NCI-H69 (cell line): ENCODE measurements at regions not wholly inside any gene's neighbourhood (a gene's known extent, or its start where the extent isn't known, plus 50 kb on each side); places are given as distances from the start of the nearest gene placed in this dataset.
"Not testable (repeated sequence)": the region's sequence is repeated elsewhere in the genome, so short reads cannot be mapped to it uniquely, and the experiment has no call there.

ENCODE experiments used
- DNase-seq: peaks from one replicate; lab custom pipeline; 2025; lab: John Stamatoyannopoulos, UW

DNA sequence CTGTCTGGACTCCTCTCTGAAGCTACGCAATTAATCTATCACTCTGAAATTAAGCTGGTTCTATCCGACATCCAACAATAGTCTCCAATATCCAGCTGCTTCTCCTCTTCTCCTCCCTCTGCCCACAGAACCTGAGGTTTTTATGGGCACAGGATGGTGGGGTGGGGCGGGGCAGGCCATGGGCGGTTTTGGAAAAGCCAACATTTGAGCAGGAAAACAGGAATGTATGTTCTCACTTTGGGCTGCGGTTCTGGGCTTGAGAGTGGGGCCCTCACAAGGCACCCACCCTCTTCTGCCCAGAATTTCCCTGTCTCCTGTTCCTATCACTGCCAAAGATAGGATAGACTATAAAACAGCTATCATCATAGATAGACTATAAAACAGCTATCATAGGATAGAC, 1144.2 kb downstream of the EPHA7 start:
- no peak for DNase-seq

DNA sequence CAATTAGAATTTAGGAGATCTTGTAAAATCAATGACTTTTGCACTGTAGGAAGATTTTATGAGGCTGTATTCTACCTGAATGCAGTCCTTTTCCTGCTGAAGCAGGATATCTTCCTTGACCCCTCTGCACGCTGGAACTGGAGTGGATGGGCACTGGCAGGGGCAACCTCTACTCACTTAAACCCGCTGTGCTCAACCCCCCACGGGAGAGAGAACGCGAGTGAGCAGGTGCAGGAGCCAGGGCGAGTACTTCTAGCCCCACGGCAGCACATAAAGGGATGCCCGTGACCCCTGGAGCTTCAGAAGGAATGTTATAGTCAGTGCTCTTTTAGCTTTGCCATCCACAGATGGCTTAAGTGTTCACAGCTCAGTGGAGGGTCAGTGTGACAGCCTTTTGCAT, 1144.8 kb downstream of the EPHA7 start:
- DNase-seq = peak; percentile 14

DNA sequence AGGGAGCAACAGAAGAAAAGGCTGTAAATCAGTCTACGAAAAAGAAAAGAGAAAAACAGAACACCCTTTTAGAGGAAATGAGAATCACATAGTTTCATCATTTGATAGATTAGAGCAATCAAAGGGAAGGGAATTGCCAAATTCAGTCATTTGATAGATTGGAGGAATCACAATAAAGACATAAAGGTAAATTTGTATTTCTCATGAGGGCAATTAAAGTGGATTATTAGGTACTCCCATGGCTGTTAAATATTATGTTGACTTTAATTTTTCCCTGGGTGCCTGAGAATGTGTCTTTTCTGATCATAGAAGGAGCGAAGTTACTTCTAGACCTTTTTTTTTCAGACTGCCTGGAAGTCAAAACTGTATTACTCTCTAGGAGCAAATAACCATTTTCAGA, 1145.7 kb downstream of the EPHA7 start:
- DNase-seq = no peak

DNA sequence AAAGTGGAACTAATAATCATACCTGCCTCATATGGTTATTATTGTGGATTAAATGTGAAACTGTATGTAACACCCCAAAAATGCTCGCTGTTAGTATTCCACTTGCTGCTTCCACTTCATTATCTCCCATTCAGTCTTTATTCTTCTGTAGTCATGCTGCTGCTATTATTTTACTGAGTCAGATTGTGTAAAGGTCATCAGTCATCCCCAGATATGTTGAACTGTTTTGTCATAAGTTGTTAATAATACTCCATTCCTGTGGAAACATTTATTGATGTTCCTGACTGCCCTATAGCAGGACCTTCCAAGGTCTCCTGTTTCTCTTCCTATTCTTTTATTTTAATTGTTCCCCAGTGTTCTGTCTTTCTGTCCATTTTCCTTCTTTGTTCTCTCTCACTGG, 1148.3 kb downstream of the EPHA7 start:
- DNase-seq = no peak

DNA sequence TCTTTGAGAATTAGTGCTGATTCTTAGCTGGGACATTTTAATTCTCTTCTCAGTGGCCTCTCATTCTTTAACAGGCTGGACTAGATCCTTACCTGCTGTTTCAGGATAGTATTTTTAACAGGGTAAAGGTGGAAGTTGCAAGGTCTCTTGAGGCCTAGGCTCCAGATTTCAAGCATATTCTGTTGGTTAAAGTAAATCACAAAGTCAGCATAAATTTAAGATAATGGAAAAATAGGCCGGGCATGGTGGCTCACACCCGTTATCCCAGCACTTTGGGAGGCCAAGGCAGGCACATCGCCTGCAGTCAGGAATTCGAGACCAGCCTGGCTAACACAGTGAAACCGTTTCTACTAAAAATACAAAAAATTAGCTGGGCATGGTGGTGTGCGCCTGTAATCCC, 1149.0 kb downstream of the EPHA7 start:
- no peak for DNase-seq

DNA sequence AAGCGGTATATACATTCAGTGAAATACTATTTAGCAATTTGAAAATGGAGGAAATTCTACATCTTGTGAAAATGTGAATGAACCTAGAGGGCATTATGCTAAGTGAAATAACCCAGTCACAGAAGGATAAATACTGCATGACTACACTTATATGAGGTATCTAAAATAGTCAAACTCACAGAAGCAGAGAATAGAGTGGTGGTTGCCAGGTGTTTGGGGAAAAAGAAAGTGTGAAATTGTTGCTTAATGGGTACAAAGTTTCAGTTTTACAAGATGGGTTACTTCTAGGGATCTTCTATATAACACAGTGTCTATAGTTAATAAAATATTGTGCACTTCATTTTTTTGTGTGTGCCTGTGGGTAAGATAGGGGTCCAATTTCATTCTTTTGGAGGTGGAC, 1152.0 kb downstream of the EPHA7 start:
- no peak for DNase-seq

DNA sequence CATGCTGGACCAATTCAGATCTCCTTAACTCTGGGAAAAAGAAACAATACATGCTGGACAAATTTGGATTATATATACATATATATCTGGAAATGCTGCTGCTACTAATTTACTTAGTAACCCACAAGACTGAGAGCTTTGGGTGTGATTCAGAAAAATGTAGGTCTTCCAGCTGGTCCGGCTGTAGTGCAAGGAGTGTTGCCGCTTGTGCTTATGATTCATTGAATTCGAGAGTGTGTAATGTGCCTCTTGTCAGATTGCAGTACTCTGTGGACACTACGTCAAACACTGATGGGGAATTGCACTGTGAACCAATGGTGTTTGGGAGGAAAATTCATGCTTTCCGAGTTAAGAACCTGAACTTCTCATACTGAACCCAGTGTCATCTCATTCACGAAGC, 1155.5 kb downstream of the EPHA7 start:
- no peak for DNase-seq

DNA sequence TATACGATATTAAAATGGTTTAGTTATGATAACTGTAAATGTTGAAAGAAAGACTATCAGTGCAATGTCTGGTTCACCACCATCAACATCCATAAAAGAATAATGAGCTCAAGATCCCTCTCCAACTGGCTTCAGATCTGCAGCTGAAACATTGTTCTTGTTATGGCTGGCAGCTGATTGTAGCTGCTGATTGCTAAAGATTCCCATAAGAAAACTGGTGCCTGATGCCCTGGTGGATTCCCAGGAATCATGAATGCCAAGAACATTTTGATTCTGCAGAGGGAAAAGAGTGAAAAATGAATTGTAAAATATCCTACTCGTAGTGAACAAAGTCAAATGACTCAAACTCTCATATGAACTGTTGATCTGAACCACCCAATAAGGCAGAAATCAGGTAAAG, 1160.2 kb downstream of the EPHA7 start:
- peak; percentile 12 for DNase-seq

DNA sequence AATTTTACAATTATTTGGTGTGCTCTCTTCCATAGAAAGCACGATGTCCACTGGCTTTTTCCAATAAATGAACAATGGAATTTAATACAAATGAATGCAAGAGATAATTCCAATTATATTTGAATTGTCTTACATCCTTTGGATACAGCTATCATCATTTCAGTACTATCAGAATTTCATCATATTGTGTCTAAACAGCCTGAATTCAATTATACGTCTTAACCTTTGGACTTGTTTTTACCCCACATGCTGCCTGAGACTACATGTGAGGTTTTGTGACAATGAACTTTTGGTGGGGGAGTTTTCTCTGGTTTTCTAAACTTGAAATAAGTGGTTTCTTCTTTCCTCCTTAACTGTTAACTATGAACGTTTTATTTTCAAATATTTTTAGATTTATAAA, 1176.0 kb downstream of the EPHA7 start:
- no peak for DNase-seq

DNA sequence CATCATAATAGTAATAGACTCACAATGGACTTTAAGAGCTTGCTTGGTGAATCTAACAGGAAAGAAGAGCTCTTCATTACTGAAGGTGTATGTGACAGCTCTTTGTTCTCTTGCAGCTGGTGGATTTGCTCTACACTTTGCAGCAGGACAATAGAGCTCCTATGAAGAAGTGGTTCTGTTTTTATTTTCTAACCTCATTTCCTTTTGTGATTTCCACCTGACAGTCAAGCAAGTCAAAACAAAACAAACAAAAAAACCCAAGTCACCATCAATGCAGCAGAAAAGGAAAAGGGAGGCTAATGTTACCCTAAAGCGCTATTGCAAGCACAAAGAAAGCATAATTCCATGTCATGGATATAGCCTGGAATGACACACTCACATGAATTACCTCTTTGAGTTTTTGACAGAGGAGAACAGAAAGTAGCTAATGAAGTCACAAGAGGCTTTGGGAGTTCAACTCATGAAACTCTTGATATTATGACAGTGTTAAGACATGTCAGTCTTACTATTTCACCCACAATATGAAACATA, 1188.1 kb downstream of the EPHA7 start:
- DNase-seq = peak; percentile 92

DNA sequence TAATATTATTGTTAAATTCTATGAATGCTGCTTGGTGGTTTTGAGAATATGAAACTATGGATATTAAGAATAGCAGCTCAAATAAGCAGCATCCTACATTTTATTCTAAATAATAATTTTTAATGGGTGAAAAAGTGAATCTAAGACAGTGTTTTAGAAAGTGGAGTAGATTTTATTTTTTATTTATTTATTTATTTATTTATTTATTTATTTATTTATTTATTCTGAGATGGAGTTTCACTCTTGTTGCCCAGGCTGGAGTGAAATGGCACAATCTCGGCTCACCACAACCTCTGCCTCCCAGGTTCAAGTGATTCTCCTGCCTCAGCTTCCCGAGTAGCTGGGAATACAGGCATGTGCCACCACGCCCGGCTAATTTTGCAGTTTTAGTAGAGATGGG, 1199.4 kb downstream of the EPHA7 start:
- DNase-seq = not testable (repeated sequence)

DNA sequence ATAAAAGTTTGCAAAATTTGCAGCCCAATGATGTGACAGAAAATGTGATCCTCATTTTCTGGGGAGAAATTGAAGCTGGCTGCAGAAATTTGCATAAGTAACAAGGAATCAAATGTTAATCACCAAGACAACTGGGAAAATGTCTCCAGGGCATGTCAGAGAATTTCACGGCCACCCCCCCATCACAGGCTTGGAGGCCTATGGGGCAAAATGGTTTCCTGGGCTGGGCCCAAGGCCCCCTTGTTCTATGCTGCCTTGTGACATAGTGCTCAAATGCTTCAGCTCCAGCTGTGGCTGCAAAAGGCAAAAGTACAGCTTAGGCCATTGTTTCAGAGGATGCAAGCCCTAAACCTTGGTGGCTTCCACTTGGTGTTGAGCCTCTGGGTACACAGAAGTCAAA, 1202.6 kb downstream of the EPHA7 start:
- DNase-seq = no peak

DNA sequence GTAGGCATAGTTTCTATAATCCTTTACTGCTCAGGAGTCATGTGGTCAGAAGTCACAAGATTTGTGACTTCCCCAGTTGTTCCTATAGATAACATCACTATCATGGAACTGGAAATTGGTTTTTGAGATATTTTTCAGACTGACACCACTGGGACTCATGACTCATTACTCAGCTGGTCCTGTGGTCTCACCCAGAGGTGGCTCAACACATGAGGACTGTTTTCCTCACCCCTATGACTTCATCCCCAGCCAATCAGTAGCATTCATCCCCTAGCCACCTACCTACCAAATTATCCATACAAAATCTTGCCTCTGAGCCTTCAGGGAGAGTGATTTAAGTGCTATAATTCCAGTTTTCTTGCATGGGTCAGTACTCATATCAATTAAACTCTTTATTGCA, 1217.7 kb downstream of the EPHA7 start:
- no peak for DNase-seq

DNA sequence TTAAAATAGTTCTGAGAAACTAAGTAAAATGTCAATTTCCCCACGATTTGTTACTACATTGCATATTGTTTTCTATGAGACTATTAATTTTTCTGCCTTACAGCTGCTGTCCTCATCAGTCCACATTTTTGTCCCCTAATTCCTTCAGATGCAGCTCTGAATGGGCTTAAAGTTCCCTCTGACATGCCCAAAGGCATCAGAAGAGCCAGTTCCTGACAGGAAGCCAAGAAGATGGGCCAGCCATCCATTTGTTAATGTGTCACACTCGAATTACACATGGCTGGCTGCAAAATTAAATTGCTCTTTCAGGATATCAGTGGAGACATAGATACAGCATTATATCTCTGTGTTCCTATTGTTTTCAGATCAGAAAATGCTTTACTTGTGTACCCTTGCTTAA, 1223.0 kb downstream of the EPHA7 start:
- DNase-seq = peak; percentile 12

DNA sequence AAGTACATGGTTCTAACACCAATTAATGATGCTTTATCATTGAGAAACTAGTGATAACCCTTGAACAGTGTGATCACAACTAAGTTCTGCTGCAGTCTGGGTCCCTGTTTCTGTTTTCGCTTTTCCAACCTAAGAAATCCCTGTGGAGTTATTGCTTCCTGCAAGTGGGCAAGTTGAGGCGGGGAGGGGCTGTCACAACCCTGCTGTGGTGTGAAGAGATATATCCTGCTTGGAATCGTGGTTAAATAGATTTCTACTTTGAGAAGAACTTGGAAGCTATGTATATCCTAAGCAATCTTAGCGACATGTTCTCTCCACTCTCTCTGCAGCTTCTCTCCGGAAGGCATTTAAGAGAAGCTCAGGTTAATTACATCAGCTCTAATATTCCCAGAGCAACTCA, 1223.6 kb downstream of the EPHA7 start:
- DNase-seq = no peak

DNA sequence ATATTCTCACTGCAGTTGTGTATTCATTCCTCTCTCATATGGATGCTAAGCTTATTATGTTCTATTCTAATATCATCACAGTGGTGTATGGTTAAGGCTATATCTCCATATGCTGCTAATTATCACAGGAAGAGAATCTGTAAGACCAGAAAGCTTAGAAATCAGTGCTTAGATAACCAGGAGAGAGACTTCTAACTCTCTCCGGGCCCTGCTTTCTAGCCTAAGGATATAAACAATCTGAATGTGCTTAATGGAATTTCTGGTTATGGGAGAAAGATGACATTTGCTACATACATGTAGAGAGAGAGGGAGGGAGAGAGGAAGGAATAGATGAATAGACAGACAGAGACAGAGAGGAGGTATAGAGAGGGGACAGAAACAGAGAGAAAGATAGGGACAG, 1231.3 kb downstream of the EPHA7 start:
- DNase-seq = no peak

DNA sequence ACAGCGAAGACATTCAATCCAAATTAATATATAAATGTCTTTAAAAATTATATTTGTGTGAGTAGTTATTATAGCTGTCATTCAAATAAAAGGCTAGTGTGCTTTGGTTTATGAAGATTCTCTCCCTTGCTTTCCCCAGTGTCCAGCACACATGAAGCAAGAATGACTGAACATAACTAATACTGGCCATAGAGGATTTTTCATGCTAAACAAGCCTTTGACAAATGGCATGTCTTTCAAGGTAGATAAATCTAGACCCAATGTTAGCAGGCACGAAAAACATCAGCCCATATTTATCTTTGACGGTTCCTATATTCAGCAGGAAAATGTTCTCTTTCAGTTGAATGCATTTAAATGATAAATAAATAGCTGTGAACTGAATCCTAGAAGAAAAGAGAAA, 1234.4 kb downstream of the EPHA7 start:
- DNase-seq = no peak

DNA sequence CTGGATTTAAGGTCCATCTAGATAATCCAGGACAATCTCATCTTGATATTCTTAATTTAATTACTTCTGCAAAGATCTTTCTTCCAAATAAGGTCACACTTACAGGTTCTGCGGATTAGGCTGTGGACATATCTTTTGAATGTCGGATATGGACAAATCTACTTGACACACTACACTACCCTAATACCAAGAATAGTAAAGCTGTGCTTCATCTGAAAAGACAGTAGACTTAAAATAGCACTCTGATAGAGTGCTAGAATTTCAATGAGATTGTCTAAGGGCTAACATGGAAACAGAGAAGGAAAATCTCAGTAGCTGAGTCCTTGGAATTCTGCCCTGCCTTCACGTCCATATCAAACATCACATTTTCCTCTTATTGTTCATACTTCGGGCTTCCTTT, 1238.0 kb downstream of the EPHA7 start:
- DNase-seq = no peak

DNA sequence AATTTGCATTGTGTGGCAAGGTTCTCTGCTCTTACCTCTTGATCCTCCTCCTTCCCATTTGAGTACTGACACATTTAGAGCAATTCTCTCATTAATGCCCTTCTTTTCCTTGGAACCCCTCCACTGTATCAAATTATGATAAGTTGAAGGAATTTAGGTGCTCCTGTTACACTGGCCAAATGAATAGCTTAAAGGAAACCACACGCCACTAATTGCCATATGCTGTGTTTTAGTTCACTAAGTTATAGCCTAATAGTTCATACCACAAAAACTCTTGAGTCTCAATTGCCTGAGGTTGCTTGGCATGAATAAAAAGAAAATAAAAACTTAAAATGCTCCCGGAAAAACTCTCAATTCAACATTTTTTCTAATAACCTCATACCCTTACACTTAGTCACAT, 1239.3 kb downstream of the EPHA7 start:
- DNase-seq = no peak

DNA sequence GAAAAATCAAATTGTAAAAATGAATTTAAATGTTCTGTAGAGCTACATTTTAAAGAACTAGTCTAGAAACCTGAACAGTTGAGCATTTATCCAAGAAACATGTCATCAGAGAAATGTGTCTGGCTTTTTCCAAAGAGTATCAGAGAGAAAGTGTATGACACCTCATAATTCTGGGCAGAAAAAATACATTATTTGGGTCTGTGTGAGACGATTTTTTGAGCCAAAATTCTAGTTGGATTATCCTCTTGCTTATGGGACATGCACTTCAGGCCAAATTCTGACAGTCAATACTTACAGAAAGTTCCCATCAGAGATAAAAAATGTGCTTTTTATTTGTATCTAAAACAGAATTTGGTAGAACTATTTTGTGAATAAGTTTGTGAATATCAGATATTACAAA, 1242.7 kb downstream of the EPHA7 start:
- DNase-seq = no peak

DNA sequence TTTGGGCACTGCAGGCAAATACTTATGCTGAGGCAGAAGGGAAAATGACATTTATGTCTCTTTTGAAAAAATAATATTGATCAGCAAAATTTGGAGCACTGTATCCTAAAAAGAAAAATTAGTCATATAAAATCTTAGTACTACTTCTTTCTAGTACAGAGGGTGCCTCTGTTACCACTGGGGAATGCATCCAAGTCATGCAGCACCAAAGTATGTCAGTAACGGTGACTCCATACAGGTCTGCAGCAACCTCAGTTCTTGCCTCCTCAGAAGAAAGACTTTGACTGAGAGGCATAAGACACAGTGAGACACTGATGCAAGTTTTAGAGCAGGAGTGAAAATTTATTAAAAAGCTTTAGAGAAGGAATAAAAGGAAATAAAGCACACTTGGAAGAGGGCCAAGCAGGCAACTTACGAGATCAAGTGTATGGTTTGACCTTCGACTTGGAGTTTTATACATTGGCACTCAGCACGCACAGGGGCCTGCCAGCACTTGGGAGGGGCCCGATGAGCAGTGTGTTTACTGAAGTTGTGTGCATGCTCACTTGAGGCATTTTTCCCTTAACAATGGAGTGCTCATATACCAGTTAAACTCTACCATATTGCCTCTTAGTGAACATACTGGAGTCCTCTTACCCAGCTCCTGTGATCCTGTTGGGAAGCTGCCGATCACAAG, 1244.8 kb downstream of the EPHA7 start:
- no peak for DNase-seq

DNA sequence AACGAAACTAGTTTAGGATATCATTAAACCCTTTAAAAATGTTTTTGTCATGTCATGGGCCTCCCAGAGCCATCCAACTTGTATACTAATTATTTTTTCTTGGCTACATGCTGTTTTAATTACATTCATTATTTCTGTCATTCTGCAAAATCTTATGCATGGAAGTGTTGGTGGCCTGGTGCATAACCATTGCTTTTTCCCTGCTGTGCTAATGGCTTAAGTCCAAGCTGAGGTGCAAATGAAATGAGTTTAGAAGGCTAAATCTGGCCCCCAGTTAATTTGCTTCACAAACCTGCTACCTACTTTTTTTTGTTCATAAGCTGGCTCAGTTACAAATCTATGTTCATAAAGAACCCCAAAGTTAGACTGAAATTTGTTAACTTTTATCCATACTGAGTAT, 1249.9 kb downstream of the EPHA7 start:
- DNase-seq = peak; percentile 81

DNA sequence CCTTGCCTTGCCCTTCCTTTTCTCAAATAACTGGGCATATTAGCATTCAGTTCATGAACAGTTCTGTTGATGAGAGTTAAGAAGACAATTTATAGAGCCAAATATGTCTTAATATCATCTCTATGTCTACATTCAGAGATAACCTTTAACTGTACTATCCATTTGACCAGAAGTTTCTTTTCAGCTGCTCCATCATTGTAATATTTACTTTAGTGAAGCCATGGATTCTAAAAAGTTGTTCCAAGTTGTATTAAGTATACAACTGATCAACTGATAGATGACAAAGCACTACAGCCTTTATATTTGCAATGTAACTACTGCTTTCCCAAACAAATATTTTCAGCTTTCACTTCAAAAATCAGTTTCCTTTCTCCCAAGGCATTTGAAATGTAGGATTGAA, 1252.7 kb downstream of the EPHA7 start:
- DNase-seq = no peak

DNA sequence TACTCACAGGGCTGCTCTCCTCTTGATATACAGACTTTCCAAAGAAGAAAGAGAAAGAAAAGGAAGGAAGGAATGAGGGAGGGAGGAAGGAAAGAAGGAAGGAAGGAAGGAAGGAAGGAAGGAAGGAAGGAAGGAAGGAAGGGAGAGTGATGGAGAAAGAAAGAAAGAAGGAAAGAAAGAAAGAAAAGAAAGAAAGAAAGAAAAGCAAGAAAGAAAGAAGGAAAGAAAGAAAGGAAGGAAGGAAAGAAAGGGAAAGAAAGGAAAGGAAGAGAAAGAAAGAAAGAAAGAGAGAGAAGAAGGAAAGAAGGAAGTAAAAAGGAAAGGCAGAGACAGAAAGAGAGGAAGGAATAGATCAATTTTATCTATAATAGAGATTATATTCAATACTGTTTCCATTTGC, 1257.4 kb downstream of the EPHA7 start:
- no peak for DNase-seq

DNA sequence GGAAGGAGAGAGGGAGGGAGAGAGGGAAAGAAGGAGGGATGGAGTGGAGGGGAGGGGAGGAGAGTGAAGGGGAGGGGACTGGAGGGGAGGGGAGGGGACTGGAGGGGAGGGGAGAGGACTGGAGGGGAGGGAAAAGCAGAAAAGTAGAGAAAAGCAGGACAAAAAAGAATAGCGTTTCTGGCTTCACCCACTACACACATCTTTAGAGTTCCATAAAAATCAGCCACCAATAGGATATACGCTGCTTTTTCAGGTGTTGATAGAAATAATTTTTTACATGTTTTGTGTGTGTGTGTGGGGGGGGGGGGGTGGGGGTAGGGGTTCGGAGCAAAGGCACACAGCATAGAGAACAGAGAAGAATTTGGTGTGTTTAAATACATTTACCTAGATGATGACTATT, 1259.1 kb downstream of the EPHA7 start:
- DNase-seq = no peak
